ENCODE measurements at regions not wholly inside any gene's neighbourhood (a gene's known extent, or its start where the extent isn't known, plus 50 kb on each side); places are given as distances from the start of the nearest gene placed in this dataset.

- H3K36me3 ChIP-seq (ENCODE audit: low read depth) = no peaks in the 10 kb centered on the region
- H3K79me2 ChIP-seq (ENCODE audit: insufficient read depth) = no peaks in the 10 kb centered on the region
- in situ Hi-C loops (cut with MboI) = no loop called here
- TF ChIP-seq EZH2phosphoT487 (IDR thresholded peaks at IDR 0.05; ENCODE audit: insufficient read depth, low read depth) (no peak), EZH2 (IDR thresholded peaks at IDR 0.05; ENCODE audit: insufficient read depth, poor library complexity, severe bottlenecking) (no peak)
- H3K27ac ChIP-seq = no peak overlapping the region
- H3K4me3 ChIP-seq = no peak overlapping the region
- no peaks in the 10 kb centered on the region for H3F3A ChIP-seq (ENCODE audit: insufficient read depth)
- H3K4me2 ChIP-seq (ENCODE audit: unreplicated experiment) = no peak overlapping the region
- no peak for DNase-seq
- H3K9me3 ChIP-seq (ENCODE audit: low read depth) = no peaks in the 10 kb centered on the region
- no peaks in the 10 kb centered on the region for H3K27me3 ChIP-seq (replicated peaks; ENCODE audit: insufficient read depth)
- WGBS, 2 experiments (ENCODE audit: low coverage in 1 of 2, low lambda C conversion rate in 2 of 2, missing lambda C conversion rate in 2 of 2) = 91 to 92% methylated on average over 3 of the region's 3 CpGs
- no peaks in the 10 kb centered on the region for H3K9me2 ChIP-seq (ENCODE audit: insufficient read depth)
- no peaks in the 10 kb centered on the region for H3K4me1 ChIP-seq (ENCODE audit: insufficient read depth)
- no peaks in the 10 kb centered on the region for H4K20me1 ChIP-seq (ENCODE audit: insufficient read depth)
- no peak overlapping the region for H3K9ac ChIP-seq
- no peak overlapping the region for H2AFZ ChIP-seq
These were observed 170.3 kb upstream of the BMP4 start for GRCh38 chr14:54126947-54127346.

- TF ChIP-seq EZH2phosphoT487 (IDR thresholded peaks at IDR 0.05; ENCODE audit: insufficient read depth, low read depth) (no peak), EZH2 (IDR thresholded peaks at IDR 0.05; ENCODE audit: insufficient read depth, poor library complexity, severe bottlenecking) (no peak)
- Histone ChIP-seq H3K4me3 (no peak overlapping the region), H3K27me3 (replicated peaks; ENCODE audit: insufficient read depth) (no peaks in the 10 kb centered on the region), H3K9me2 (ENCODE audit: insufficient read depth) (no peaks in the 10 kb centered on the region), H3K9ac (no peak overlapping the region), H3K27ac (no peak overlapping the region), H3F3A (ENCODE audit: insufficient read depth) (no peaks in the 10 kb centered on the region), H2AFZ (no peak overlapping the region), H3K4me1 (ENCODE audit: insufficient read depth) (no peaks in the 10 kb centered on the region), H3K36me3 (ENCODE audit: low read depth) (no peaks in the 10 kb centered on the region), H3K9me3 (ENCODE audit: low read depth) (no peaks in the 10 kb centered on the region), H3K4me2 (ENCODE audit: unreplicated experiment) (no peak overlapping the region), H3K79me2 (ENCODE audit: insufficient read depth) (no peaks in the 10 kb centered on the region), H4K20me1 (ENCODE audit: insufficient read depth) (no peaks in the 10 kb centered on the region)
- 52 to 59% methylated on average over 2 of the region's 2 CpGs for WGBS, 2 experiments (ENCODE audit: low coverage in 1 of 2, low lambda C conversion rate in 2 of 2, missing lambda C conversion rate in 2 of 2)
- in situ Hi-C loops (cut with MboI) = no loop called here
- DNase-seq = no peak
These were observed 170.9 kb upstream of the BMP4 start for GRCh38 chr14:54127526-54127925.

- Histone ChIP-seq H3K27ac (no peak overlapping the region), H3K36me3 (ENCODE audit: low read depth) (no peaks in the 10 kb centered on the region), H3F3A (ENCODE audit: insufficient read depth) (no peaks in the 10 kb centered on the region), H3K9me2 (ENCODE audit: insufficient read depth) (no peaks in the 10 kb centered on the region), H3K4me2 (ENCODE audit: unreplicated experiment) (no peak overlapping the region), H3K27me3 (replicated peaks; ENCODE audit: insufficient read depth) (peaks cover 5% of the 10 kb centered on the region; the same call in 1 of the 2 replicates), H2AFZ (no peak overlapping the region), H4K20me1 (ENCODE audit: insufficient read depth) (no peaks in the 10 kb centered on the region), H3K4me3 (no peak overlapping the region), H3K79me2 (ENCODE audit: insufficient read depth) (no peaks in the 10 kb centered on the region), H3K4me1 (ENCODE audit: insufficient read depth) (no peaks in the 10 kb centered on the region), H3K9ac (no peak overlapping the region), H3K9me3 (ENCODE audit: low read depth) (no peaks in the 10 kb centered on the region)
- no peak for DNase-seq
- in situ Hi-C loops (cut with MboI) = no loop called here
- 66 to 73% methylated on average over 5 of the region's 5 CpGs for WGBS, 2 experiments (ENCODE audit: low coverage in 1 of 2, low lambda C conversion rate in 2 of 2, missing lambda C conversion rate in 2 of 2)
- TF ChIP-seq EZH2 (IDR thresholded peaks at IDR 0.05; ENCODE audit: insufficient read depth, poor library complexity, severe bottlenecking) (no peak), EZH2phosphoT487 (IDR thresholded peaks at IDR 0.05; ENCODE audit: insufficient read depth, low read depth) (no peak)
These were observed 173.4 kb upstream of the BMP4 start for GRCh38 chr14:54129850-54130640.

GRCh38 chr14:54132496-54132895 lies 175.9 kb upstream of the BMP4 start:
- Histone ChIP-seq H3K4me2 (ENCODE audit: unreplicated experiment) (no peak overlapping the region), H3K4me3 (no peak overlapping the region), H3K36me3 (ENCODE audit: low read depth) (no peaks in the 10 kb centered on the region), H4K20me1 (ENCODE audit: insufficient read depth) (no peaks in the 10 kb centered on the region), H3K9ac (no peak overlapping the region), H2AFZ (no peak overlapping the region), H3K4me1 (ENCODE audit: insufficient read depth) (no peaks in the 10 kb centered on the region), H3K27ac (no peak overlapping the region), H3K9me3 (ENCODE audit: low read depth) (no peaks in the 10 kb centered on the region), H3K79me2 (ENCODE audit: insufficient read depth) (no peaks in the 10 kb centered on the region), H3K27me3 (replicated peaks; ENCODE audit: insufficient read depth) (peaks cover 5% of the 10 kb centered on the region; the same call in 1 of the 2 replicates), H3K9me2 (ENCODE audit: insufficient read depth) (no peaks in the 10 kb centered on the region), H3F3A (ENCODE audit: insufficient read depth) (no peaks in the 10 kb centered on the region)
- DNase-seq = no peak
- WGBS, 2 experiments (ENCODE audit: low coverage in 1 of 2, low lambda C conversion rate in 2 of 2, missing lambda C conversion rate in 2 of 2) = 44 to 51% methylated on average over 3 of the region's 3 CpGs
- in situ Hi-C loops (cut with MboI) = no loop called here
- TF ChIP-seq EZH2 (IDR thresholded peaks at IDR 0.05; ENCODE audit: insufficient read depth, poor library complexity, severe bottlenecking) (no peak), EZH2phosphoT487 (IDR thresholded peaks at IDR 0.05; ENCODE audit: insufficient read depth, low read depth) (no peak)

Data from GM23248 (cell line).